ENCODE measurements at regions not wholly inside any gene's neighbourhood (a gene's known extent, or its start where the extent isn't known, plus 50 kb on each side); places are given as distances from the start of the nearest gene placed in this dataset.

DNA sequence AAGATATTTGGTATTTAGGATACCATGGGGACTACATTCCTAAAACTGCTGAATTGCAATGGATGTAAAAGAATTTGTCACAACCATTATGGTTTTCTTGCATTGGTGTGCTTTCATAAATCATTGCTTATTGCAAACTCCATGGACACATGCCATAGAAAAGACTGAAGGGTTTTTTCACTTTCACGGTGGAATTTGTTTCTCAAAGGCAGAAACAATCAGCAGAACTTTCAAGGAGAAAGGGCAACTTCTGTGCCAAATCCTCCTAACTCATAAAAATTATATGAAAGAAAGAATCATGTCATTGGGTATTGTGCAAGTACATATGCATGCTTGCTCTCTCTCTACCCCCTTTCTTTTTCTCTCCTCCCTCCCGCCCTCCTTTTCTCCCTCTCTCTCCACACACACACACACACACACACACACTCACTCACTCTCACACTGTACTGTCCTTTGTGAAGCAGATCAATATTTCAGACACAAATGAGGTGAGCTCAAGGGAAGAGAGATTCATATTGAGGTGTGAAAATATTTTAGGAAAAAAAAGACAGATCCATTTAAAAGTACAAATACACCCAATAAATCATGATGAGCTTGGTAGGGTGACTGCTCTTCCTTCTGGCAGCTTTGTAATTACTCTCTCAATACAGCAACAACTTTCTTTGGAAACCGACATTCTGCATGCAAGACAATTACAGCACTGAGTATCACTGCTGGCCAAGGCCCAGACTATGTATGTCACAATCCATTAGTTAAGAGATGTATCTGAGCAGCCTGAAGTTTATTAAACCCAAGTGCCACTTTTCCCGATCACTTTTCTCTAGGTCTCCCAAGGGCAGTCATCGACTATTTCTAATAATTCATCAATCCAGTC lies 492.6 kb downstream of the TUSC7 start:
- no peak for DNase-seq

DNA sequence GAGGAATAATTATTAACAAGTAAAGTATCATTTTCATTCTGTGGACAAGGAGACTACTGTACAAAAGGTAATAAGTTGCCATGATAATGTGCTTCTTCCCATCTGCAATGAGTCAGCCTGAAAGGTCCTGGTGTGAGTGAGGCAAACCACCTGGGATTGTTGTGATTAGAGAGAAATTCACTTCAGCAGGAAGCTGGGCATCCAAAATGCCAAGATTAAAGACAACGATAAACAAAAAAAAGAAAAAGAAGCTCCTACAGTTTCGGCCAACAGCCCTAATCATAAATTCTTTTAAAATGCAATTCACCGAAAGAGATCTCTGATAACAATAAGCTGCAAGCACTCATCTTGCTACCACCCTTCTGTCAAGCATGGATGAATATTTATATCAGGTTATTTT lies 507.8 kb downstream of the TUSC7 start:
- DNase-seq: no peak

DNA sequence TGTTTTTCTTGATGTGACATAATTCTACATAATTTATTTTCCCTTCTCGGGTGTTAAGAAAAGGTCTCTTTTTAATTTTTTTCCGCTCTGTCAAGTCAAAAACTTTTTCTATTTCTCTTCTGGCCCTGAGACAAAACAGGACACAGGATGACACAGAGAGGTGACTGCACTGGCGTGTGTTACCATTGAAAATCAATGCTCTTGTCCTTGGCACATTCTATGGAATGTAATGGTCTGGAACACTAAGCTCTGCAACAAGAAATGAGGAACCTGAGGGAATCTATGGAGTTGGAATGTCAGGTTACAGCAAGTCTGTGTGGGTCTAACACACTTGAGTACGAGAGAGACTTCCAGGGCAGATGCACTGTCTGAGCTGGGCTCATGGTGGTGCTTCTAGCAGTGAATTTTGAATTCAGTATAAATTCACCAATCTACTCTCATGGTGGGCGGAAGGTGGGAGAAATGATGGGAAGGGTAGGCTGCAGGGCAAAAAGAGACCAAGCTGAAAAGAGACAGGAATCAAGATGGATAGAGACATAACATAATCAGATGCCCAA lies 508.3 kb downstream of the TUSC7 start:
- no peak for DNase-seq

DNA sequence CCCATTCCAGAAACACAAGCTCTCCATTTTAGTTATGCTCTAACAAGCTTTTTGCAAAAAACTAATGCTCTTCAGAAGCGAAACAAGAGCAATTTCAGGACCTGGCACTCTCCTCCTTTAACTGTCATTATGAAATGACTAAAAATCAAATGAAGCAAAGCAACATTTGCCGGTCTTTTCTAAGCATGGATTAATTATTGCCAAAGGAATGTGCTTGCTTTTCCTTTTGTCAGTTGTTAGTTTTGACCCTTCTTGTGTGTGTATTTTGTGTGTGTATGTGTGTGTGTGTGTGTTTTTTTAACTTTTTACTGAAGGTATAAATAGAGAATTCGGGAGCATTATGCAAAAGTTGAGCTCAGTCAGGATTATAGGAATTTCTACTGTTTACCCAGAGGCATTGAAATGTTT lies 509.1 kb downstream of the TUSC7 start:
- DNase-seq: no peak

DNA sequence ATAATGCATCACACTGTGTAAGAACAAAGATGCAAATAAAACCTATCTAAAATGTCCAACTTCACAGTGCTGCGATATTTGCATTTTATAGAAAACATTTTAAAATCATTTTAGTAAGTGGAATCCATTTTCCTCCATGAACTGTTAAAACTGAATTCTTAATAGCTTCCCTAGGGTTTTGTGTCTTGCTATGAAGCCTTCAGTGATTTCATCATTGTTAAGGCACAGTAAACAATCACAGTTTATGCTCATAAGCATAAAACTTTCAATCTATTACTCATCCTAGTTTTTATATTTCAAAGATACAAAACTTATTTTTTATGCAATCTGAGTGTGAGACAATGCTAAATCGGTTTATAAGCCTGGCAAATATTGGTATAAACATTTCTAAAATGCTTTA lies 509.7 kb downstream of the TUSC7 start:
- no peak for DNase-seq

DNA sequence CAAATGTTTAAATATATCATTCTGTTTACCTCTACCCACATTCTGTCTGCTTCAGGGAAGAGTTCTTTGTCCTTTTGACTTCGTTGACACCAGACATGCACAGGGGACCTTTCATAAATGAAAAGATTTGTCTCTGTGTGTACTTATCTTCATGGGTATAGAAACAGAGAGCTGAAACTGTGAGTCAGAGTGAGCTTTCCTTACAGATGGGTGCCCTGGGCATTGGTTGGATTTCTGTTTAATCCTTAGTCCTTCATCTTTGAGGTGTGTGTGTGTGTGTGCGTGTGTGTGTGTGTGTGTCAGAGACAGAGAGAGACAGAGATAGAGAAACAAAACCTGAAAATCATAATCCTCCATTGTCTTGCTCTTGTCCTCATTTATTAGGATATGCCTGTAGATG lies 517.4 kb downstream of the TUSC7 start:
- DNase-seq: no peak

DNA sequence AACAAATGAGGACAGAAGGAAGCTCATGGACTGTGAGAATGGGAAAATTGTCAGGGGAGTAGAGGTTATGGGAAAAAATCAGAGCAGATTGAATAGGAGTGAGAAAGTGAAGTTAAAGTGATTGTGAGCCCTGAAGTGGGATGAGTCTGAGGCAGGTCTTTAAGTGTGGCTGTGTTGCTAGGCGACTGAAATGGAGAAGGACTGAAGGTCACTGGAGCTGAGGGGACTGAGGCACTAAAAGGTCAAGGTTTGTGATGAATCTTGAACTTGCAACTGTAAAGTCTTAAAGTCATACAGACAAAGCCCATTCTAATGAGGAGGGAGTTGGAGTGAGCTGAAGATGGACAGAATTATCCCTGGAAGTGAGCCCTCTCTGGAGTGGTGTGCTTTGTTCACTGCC lies 518.9 kb downstream of the TUSC7 start:
- no peak for DNase-seq

DNA sequence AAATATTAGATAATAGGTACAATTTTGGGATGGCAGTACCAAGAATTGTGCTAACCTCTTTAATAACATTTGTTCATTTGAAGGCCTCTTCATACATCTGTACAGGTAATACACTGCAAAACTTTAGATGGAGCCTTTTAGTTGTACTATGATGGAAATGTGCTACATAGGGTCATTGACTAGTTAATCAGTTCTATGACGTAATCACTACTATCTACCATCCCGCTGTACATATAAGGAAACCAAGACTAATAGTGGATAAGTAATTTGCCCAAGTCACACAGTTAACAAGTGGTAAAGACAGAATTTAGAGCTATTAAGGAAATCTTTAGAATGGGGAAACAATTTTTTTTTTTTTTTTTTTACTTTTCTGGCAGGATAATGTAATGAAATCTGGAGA lies 521.3 kb downstream of the TUSC7 start:
- no peak for DNase-seq

DNA sequence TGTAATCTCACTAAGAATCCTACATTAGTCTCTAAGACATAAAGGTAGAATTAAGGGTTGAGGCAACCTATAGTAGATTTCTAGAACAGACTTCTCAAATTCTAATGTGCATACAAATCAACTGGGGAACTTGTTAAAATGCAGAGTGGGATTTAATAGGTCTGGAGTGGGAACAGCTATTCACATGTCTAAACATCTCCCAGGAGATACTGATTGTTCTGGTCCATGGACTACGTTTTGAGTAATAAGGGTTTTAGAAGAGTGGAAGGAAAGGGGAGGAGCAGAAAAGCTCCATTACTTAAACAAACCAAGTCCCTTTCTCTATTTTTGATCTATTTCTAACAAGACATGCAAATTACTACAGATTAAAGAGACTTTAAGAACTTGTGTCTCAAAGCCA lies 524.8 kb downstream of the TUSC7 start:
- no peak for DNase-seq

DNA sequence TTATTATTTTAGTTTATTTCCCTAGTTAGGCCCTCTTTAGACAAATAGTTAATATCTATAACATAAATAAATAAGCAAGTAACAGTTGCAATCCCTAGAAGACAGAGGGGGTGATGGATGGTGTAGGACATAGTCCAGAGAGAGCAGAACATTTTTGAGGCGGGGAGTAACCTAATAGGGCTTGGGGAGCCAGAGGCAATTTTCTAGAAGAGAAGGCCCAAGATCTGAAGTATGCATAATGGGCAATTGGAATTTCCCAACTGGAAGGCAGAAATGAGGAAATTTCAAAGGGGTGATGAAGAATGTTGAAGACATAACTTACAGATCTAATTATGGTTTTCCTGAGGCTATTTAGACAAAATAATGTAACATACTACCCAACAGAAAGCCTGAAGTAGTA lies 525.7 kb downstream of the TUSC7 start:
- DNase-seq: no peak

DNA sequence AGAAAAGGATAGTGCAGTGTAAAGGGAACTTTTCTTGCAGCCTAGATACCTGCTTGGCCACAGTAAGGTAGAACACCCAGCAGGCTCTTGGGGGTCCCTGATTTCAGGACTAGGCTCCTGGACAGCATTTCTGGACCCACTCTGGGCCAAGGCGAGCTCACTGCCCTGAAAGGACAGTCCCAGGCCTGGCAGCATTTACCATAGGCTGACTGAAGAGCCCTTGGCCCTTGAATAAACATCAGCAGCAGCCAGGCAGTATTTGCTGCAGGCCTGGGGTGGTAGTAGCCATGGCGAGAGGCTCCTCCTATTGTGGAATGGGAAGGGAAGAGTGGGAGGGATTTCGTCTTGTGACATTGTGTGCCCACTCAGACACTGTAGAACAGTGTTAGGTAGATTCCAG lies 529.2 kb downstream of the TUSC7 start:
- DNase-seq: peak; percentile 49

DNA sequence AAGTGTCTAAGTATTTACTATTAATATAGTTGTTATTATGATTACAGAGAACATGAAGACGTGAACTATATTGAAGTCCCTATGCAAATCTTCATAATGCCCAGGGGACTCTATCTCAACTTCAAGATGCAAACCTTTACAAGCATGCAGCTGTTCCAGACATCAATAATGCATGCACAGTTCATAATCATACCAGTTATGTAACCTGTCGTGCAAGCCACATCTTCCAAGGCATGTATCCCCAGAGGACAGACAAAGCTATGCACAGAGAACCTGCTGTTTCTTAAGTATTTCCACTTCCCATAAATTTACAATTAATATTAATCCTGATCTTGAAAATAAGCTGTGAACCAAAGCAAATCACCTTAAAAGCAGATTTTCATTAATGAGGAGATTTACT lies 534.1 kb downstream of the TUSC7 start:
- DNase-seq: no peak

DNA sequence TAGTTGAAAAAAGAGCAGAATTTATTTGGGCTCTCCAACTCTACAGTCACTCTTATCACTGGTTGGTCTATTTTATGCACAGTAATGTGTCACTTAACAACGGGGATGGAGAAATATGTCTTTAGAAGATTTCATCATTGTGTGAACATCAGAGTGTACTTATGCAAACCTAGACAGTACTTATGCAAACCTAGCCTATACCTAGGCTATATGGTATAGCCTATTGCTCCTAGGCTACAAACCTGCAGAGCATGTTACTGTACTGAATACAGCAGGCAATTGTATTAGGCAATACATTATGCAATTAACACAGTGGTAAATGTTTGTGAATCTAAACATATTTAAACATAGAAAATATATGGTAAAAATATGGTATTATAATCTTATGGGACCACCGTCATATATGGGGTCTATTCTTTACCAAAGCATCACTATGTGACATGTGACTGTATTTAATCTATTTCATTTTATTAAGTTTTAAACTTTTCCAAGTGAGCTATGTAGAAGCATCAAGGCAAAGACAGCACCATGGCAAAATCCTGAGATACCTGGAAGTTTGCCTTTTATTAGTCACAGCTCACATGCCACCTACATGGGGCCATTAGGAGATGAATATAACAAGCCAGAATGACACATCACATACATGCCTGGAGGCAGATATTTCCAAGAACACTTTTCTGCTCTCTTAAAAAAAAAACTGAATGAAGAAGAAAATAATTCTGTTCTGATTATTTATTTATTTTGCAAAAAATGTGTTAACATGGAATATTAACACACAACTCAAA lies 537.4 kb downstream of the TUSC7 start:
- no peak for DNase-seq

DNA sequence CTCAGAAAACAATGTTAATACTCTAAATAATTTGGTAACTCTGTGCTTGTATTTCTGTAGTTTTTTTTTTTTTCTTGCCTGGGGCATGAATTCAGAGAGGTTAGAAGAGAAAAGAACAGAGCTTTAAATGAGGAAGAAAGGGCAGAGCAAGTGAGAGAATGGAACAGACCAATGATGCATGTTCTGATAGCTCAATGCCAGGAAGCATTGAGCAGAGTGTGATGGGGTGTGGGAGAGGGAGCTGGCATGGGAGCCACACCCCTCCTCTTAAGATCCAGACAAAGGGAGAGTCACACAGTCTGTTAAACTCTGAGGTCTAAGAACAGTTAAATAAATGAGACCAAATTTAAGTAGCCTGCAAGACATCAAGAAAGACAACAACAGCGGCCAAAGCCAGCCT lies 538.6 kb downstream of the TUSC7 start:
- no peak for DNase-seq

DNA sequence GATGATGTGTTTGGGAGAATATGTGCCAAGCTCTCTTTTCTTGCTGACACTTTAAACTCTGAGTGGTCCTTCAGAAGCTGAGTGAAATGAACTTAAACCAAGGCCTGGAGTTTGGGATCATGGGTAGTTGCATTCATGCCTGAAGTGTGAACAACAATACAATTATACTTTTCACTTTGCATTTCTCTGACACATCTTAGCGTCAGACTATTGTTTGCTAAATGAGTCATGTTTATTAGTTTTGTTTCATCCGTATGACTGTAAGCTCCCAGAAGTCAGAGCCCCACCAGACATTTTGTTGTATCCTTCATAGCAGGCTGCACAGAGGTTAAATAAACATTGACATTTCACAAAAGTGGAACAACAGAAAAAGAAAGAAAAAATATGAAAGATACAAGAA lies 542.6 kb downstream of the TUSC7 start:
- DNase-seq: no peak

DNA sequence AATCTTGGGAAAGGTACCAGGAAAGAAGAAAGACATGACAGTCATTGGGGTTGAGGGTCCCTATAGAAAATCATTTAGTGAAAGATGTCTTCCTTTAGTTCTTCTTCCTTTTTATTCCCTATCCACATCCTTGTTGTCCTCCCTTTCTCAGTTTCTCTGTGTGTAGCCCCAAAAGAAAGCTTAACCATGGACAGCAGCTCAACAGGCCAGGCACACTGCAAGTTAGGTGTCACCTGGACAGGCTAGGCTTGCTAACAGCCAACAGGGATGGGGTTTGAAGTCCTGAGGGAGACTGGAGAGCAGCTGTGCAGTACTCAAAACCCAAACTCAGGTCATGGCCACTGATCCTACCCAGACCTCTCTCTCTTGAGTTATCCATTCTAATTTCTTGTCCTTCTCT lies 543.1 kb downstream of the TUSC7 start:
- no peak for DNase-seq

DNA sequence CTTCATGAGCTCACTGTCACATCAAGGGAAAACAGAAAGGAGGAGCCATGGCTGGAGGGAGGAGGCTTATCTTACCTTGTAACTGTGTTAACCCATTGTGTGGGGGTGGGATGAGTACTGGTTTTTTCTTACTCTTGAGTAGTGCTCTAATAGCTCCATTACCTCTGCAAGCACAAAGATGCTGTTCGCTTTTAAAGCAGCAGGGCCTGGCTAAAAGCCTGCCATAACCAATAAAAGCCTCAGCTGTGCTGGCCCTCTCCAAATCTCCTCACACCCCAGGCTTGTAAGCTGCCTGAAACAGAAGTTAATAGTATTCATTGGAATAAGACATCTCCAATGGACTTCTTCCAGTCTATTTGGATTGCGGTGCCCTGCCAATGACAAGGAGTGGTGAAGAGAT lies 544.1 kb downstream of the TUSC7 start:
- DNase-seq: peak; percentile 59

DNA sequence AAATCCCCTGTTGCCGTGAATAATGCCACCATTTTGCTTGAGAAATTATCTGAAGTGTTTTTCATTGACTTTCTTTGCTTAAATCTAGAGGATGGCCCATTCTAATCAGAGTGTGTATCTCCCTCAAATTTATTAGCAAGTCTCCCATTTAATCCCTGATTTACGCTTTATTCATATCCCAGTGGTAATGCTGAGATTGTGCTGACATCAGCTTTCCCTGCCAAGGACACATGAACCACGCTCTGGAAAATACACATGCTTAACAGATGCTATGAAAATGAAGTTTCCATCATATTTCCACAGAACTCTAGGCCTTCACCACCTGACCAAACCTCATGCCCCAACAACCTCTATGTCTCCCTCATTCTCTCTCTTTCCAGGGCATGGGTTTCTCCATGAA lies 545.4 kb downstream of the TUSC7 start:
- no peak for DNase-seq

DNA sequence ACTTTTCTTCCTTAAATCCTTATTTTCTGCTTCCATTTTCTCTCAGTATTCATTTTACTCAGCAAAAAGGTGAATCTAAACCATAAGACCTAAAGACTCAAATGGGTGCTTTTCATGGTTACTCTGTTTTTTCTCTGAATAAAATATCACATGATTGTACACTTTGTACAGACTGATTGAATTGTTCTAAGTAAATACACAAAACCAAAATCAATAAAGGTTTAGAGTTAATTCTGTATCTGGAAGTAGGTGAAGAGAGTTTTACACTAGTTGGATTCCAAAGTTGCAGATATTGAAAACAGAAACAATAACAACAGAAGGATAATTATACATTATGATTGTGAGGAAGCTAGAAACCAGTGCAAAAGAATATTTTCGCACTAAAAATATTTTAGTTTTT lies 546.2 kb downstream of the TUSC7 start:
- no peak for DNase-seq

DNA sequence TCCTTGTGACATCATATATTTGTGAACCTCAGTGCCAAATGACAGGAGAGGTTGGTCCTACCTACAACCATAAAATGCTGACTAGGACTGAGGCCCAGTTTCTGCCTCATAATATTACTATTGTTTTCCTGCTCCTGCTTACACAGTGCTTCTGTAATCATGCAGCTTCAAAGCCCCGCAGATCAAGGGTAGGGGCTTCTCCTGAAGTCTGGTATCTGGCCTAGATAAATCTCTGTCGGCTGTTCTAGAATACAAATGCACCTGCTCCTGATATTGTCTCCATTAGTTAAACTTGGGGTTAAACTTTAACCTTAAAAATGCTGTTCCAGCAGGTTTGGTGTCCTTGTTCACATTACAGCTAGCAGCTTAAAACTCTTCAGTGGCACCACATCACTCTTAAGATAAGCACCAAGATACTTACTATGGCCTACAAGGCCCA lies 552.4 kb downstream of the TUSC7 start:
- DNase-seq: no peak

DNA sequence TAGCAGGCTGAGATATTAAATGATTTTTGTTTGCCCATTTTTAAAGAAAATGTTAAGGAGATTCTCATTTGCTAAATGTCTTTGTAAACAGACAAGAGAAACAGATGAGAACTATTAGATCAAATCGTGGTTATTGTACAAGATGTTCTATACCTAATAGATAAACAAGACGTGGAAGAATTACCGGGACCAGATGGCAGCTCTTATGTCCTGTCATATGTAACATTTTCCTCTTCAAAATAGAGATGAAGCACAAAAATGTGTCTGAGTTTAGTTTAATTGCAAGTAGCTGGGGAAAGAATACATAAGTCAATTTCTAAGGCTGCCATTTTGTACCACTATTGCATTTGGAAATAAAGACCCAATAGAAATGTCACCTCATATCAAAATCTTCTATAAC lies 553.7 kb downstream of the TUSC7 start:
- no peak for DNase-seq

DNA sequence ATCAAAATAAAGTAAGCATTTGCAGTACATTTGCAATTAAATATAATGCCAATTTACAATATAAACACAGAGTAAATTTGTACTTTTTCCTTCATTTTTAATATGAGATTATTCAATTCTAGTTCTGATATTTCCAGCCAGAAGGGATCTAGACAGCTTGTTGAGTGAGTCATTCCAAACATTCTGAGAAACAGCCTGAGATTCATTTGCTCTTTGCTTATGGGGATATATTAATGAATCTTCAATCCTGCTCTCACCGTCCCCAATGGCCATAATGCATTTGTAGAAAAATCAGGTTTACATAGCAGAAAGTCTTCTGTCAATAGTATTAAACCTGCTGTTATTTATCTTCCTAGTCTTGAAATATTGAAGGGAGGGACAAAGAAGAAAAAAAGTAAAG lies 554.2 kb downstream of the TUSC7 start:
- no peak for DNase-seq

DNA sequence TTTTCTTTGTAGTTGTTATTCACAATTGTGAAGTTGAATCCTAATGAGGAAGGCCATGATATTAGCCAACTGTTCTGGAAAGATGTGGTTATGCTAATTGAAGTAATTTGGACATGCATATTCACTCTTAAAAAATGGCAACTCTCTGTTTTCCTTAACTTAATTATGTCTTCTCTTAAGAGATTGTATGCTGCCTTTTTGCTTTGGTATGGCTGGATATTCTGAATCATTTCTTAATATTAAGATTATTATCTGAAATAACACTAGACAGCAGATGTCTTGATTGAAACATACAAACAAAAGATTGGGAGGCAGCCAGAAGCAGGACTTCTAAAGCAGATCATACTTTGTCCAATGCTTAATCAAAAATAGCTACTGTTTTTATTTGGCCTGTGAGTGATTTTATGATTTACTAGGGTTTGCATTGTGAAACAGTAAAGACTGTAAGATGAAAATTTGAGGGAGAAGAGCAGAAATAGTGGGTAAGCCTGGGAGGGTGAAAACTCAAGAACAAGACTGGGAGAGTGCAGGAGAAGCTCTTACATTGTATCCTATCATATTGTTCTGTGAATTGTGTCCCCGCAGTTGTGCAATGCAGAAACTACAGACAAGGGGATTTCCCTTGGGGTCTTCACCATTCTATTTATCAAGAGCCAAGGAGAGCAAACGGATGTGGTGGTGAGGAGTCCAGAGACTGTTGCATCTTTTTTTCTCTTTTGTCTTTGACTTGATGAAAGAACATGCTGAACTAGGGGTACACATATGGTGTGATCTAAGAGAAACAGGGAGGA lies 554.8 kb downstream of the TUSC7 start:
- DNase-seq: no peak
